HEK293 (cell line): ENCODE measurements at regions not wholly inside any gene's neighbourhood (a gene's known extent, or its start where the extent isn't known, plus 50 kb on each side); places are given as distances from the start of the nearest gene placed in this dataset.

Experiments used
- CTCF ChIA-PET: fragments of 350-600 bp; formaldehyde crosslinking; extraction: SDS; loops from one replicate; lab custom pipeline; 2021; ENCODE audit warnings: antibody characterized with exemption; lab: Yijun Ruan, JAX
- POLR2A ChIA-PET: fragments of 300-600 bp; formaldehyde crosslinking; extraction: SDS; loops from one replicate; lab custom pipeline; 2020; ENCODE audit warnings: antibody characterized with exemption, inconsistent platforms; lab: Yijun Ruan, JAX
- H3K27ac ChIP-seq: fragments of 200-500 bp; sonication (Bioruptor generic); 2 replicates; pipeline ENCODE4 v1.5.1; 2014; ENCODE audit warnings: low read depth, low read length, control low read depth, inconsistent platforms; ENCODE audit errors: extremely low read depth
- H3K36me3 ChIP-seq, 2 experiments: fragments of 200-500 bp in 1 of 2; sonication (Bioruptor generic) in 1 of 2; 1 replicate in 1 of 2; 2 replicates in 1 of 2; pipeline ENCODE4 v1.5.1; 2014 to 2017; ENCODE audit warnings: inconsistent platforms in 2 of 2, low read length in 2 of 2; ENCODE audit not compliant: control insufficient read depth in 2 of 2, insufficient read depth in 1 of 2
- H3K4me1 ChIP-seq: fragments of 200-500 bp; sonication (Bioruptor generic); 2 replicates; pipeline ENCODE4 v1.5.1; 2014; ENCODE audit warnings: mild to moderate bottlenecking, low read length, inconsistent platforms; ENCODE audit not compliant: control insufficient read depth, insufficient read depth
- H3K4me3 ChIP-seq: 2 replicates; pipeline ENCODE4 v1.5.1; 2011; ENCODE audit warnings: low read depth, mild to moderate bottlenecking, control low read depth, low read length, moderate library complexity
- H3K9me3 ChIP-seq: fragments of 200-500 bp; sonication (Bioruptor generic); 2 replicates; pipeline ENCODE4 v1.5.1; 2014; ENCODE audit warnings: low read depth, low read length, inconsistent platforms; ENCODE audit not compliant: control insufficient read depth, insufficient read depth
- EGR2 ChIP-seq: fragments of 450-650 bp; formaldehyde crosslinking; IDR thresholded peaks from 2 replicates; pipeline ENCODE4 v1.5.1; 2016; ENCODE audit warnings: low read depth, missing biosample characterization, missing genetic modification characterization
- HOXA7 ChIP-seq: sonication (generic); formaldehyde crosslinking; IDR thresholded peaks from 2 replicates; pipeline ENCODE4 v1.8.1; 2022; ENCODE audit warnings: missing genetic modification reagents, borderline replicate concordance
- KLF7 ChIP-seq: fragments of 450-650 bp; formaldehyde crosslinking; IDR thresholded peaks from 2 replicates; pipeline ENCODE4 v1.5.1; 2016; ENCODE audit warnings: missing biosample characterization, missing genetic modification characterization, borderline replicate concordance
- PRDM4 ChIP-seq: fragments of 450-650 bp; formaldehyde crosslinking; IDR thresholded peaks from 2 replicates; pipeline ENCODE4 v1.5.1; 2017; ENCODE audit warnings: missing biosample characterization, missing genetic modification characterization
- SCRT1 ChIP-seq: fragments of 450-650 bp; formaldehyde crosslinking; IDR thresholded peaks from 2 replicates; pipeline ENCODE4 v1.5.1; 2016; ENCODE audit warnings: missing biosample characterization, missing genetic modification characterization, borderline replicate concordance
- TCF7L2 ChIP-seq: IDR thresholded peaks from 2 replicates; pipeline ENCODE4 v1.6.1; 2011; ENCODE audit warnings: low read depth, mild to moderate bottlenecking, inconsistent platforms, low read length, moderate library complexity, borderline replicate concordance
- ZEB2 ChIP-seq: fragments of 450-650 bp; formaldehyde crosslinking; IDR thresholded peaks from 2 replicates; pipeline ENCODE4 v1.5.1; 2016; ENCODE audit warnings: missing biosample characterization, missing genetic modification characterization
- ZIC2 ChIP-seq: fragments of 450-650 bp; formaldehyde crosslinking; IDR thresholded peaks from 2 replicates; pipeline ENCODE4 v1.5.1; 2016; ENCODE audit warnings: missing biosample characterization, missing genetic modification characterization
- ZNF174 ChIP-seq: fragments of 450-650 bp; formaldehyde crosslinking; IDR thresholded peaks from 2 replicates; pipeline ENCODE4 v1.5.0; 2017; ENCODE audit warnings: missing biosample characterization, mild to moderate bottlenecking, missing genetic modification characterization
- ZNF223 ChIP-seq: fragments of 450-650 bp; formaldehyde crosslinking; IDR thresholded peaks from 2 replicates; pipeline ENCODE4 v1.5.1; 2016; ENCODE audit warnings: missing biosample characterization, missing genetic modification characterization
- ZNF248 ChIP-seq: fragments of 450-650 bp; formaldehyde crosslinking; IDR thresholded peaks from 2 replicates; pipeline ENCODE4 v1.5.1; 2017; ENCODE audit warnings: missing biosample characterization, missing genetic modification characterization
- ZNF324 ChIP-seq: fragments of 450-650 bp; formaldehyde crosslinking; IDR thresholded peaks from 2 replicates; pipeline ENCODE4 v1.5.1; 2016; ENCODE audit warnings: missing biosample characterization, missing genetic modification characterization
- ZNF37A ChIP-seq: fragments of 450-650 bp; IDR thresholded peaks from 2 replicates; pipeline ENCODE4 v1.5.1; 2018; ENCODE audit warnings: missing biosample characterization, missing genetic modification characterization
- ZNF610 ChIP-seq: fragments of 450-650 bp; formaldehyde crosslinking; IDR thresholded peaks from 2 replicates; pipeline ENCODE4 v1.5.1; 2016; ENCODE audit warnings: missing biosample characterization, missing genetic modification characterization, borderline replicate concordance
- ZNF777 ChIP-seq: fragments of 450-650 bp; formaldehyde crosslinking; IDR thresholded peaks from 2 replicates; pipeline ENCODE4 v1.5.1; 2017; ENCODE audit warnings: missing biosample characterization, missing genetic modification characterization, borderline replicate concordance
- ZSCAN4 ChIP-seq: fragments of 450-650 bp; formaldehyde crosslinking; IDR thresholded peaks from 2 replicates; pipeline ENCODE4 v1.5.1; 2017; ENCODE audit warnings: missing biosample characterization, missing genetic modification characterization
- TF ChIP-seq, protein P1 (sequence below): fragments of 450-650 bp; formaldehyde crosslinking; optimal IDR thresholded peaks from 2 replicates; pipeline ENCODE3; 2016; ENCODE audit warnings: missing biosample characterization, mild to moderate bottlenecking, missing genetic modification characterization
- TF ChIP-seq, protein P2 (sequence below): fragments of 450-650 bp; formaldehyde crosslinking; IDR thresholded peaks from 2 replicates; pipeline ENCODE4 v1.5.1; 2016; ENCODE audit warnings: missing biosample characterization, missing genetic modification characterization
- TF ChIP-seq, protein P3 (sequence below): fragments of 450-650 bp; formaldehyde crosslinking; IDR thresholded peaks from 2 replicates; pipeline ENCODE4 v1.5.1; 2016; ENCODE audit warnings: missing biosample characterization, missing genetic modification characterization, borderline replicate concordance

DNA sequence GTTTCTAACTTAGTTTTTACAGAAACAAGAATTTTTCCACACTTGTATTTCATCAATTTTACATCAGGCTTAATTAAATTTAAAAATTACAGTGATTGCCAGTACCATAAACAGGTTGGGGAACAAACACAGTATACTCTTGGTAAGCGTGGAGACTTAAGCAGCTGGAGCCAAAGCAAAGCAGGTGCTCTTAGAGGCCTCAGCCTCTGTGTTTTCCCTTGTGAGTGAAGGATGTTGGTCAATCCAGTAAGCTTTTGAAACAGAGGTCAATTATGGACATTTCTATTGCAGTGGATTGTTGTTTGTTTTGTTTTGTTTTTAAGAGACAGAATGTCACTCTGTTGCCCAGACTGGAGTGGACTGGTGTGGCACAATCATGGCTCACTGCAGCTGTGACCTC lies 100.6 kb upstream of the CELF2 start (continued):
- no peak for TF ChIP-seq ZSCAN4
- TF ChIP-seq, protein P1, sequence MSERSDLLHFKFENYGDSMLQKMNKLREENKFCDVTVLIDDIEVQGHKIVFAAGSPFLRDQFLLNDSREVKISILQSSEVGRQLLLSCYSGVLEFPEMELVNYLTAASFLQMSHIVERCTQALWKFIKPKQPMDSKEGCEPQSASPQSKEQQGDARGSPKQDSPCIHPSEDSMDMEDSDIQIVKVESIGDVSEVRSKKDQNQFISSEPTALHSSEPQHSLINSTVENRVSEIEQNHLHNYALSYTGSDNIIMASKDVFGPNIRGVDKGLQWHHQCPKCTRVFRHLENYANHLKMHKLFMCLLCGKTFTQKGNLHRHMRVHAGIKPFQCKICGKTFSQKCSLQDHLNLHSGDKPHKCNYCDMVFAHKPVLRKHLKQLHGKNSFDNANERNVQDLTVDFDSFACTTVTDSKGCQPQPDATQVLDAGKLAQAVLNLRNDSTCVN, result no peak
- TF ChIP-seq, all 188 proteins: peak for 0

DNA sequence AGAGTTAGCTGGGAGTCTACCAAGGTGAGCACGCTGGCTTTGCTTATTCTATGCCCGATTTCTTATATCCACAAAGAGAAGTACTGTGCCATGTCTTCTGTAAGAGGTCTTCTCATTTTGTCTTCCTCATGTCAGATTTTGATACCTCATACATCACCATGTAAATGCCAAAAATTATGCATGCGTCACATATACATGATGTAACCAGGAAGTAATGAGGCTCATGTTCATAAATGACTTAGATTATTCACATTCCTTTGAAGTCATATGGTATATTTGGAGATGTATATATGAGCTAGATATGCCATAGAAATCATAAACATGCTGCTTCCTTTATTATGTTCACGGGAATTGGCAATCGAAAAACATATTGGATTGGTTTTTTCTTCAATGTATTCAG lies 97.7 kb upstream of the CELF2 start:
- Histone ChIP-seq H3K4me3 (no peak overlapping the region), H3K27ac (no peak overlapping the region), H3K9me3 (no peaks in the 10 kb centered on the region), H3K4me1 (no peaks in the 10 kb centered on the region), H3K36me3 (no peaks in the 10 kb centered on the region)
- no peak for TF ChIP-seq EGR2 (tag by site-specific recombination)
- CTCF ChIA-PET, result no interaction called here
- POLR2A ChIA-PET, result no interaction called here

- ChIA-PET POLR2A (no interaction called here), CTCF (no interaction called here)
- TF ChIP-seq, protein P2, sequence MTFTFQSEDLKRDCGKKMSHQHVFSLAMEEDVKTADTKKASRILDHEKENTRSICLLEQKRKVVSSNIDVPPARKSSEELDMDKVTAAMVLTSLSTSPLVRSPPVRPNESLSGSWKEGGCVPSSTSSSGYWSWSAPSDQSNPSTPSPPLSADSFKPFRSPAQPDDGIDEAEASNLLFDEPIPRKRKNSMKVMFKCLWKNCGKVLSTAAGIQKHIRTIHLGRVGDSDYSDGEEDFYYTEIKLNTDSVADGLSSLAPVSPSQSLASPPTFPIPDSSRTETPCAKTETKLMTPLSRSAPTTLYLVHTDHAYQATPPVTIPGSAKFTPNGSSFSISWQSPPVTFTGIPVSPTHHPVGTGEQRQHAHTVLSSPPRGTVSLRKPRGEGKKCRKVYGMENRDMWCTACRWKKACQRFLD (tag by site-specific recombination), result no peak
- TF ChIP-seq TCF7L2 (no peak), EGR2 (tag by site-specific recombination) (no peak), KLF7 (tag by site-specific recombination) (no peak), PRDM4 (tag by site-specific recombination) (no peak), ZNF248 (tag by site-specific recombination) (no peak), ZNF610 (tag by site-specific recombination) (no peak), ZNF174 (no peak), ZIC2 (tag by site-specific recombination) (no peak), SCRT1 (tag by site-specific recombination) (no peak), ZNF777 (tag by site-specific recombination) (no peak), HOXA7 (CRISPR knock-in tag) (no peak), ZNF324 (tag by site-specific recombination) (no peak), ZEB2 (tag by site-specific recombination) (no peak), ZNF37A (tag by site-specific recombination) (no peak), ZNF223 (tag by site-specific recombination) (no peak)
- TF ChIP-seq, protein P3, sequence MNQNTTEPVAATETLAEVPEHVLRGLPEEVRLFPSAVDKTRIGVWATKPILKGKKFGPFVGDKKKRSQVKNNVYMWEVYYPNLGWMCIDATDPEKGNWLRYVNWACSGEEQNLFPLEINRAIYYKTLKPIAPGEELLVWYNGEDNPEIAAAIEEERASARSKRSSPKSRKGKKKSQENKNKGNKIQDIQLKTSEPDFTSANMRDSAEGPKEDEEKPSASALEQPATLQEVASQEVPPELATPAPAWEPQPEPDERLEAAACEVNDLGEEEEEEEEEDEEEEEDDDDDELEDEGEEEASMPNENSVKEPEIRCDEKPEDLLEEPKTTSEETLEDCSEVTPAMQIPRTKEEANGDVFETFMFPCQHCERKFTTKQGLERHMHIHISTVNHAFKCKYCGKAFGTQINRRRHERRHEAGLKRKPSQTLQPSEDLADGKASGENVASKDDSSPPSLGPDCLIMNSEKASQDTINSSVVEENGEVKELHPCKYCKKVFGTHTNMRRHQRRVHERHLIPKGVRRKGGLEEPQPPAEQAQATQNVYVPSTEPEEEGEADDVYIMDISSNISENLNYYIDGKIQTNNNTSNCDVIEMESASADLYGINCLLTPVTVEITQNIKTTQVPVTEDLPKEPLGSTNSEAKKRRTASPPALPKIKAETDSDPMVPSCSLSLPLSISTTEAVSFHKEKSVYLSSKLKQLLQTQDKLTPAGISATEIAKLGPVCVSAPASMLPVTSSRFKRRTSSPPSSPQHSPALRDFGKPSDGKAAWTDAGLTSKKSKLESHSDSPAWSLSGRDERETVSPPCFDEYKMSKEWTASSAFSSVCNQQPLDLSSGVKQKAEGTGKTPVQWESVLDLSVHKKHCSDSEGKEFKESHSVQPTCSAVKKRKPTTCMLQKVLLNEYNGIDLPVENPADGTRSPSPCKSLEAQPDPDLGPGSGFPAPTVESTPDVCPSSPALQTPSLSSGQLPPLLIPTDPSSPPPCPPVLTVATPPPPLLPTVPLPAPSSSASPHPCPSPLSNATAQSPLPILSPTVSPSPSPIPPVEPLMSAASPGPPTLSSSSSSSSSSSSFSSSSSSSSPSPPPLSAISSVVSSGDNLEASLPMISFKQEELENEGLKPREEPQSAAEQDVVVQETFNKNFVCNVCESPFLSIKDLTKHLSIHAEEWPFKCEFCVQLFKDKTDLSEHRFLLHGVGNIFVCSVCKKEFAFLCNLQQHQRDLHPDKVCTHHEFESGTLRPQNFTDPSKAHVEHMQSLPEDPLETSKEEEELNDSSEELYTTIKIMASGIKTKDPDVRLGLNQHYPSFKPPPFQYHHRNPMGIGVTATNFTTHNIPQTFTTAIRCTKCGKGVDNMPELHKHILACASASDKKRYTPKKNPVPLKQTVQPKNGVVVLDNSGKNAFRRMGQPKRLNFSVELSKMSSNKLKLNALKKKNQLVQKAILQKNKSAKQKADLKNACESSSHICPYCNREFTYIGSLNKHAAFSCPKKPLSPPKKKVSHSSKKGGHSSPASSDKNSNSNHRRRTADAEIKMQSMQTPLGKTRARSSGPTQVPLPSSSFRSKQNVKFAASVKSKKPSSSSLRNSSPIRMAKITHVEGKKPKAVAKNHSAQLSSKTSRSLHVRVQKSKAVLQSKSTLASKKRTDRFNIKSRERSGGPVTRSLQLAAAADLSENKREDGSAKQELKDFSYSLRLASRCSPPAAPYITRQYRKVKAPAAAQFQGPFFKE (tag by site-specific recombination), result no peak
Measured at GRCh38 chr10:10921826-10922461, 95.7 kb upstream of the CELF2 start.

More at GRCh38 chr10:10921826-10922461, 95.7 kb upstream of the CELF2 start:
- no peak overlapping the region for H3K4me3 ChIP-seq
- no peaks in the 10 kb centered on the region for H3K4me1 ChIP-seq
- H3K27ac ChIP-seq, result no peak overlapping the region
- H3K36me3 ChIP-seq, result no peaks in the 10 kb centered on the region
- no peaks in the 10 kb centered on the region for H3K9me3 ChIP-seq
